Psoas muscle (tissue), 7 donors: ENCODE measurements at regions not wholly inside any gene's neighbourhood (a gene's known extent, or its start where the extent isn't known, plus 50 kb on each side); places are given as distances from the start of the nearest gene placed in this dataset.
"Not testable (repeated sequence)": the region's sequence is repeated elsewhere in the genome, so short reads cannot be mapped to it uniquely, and the experiment has no call there.

Experiments used
- ATAC-seq, 4 donors: fragments of 200-7000 bp; cut with Tn5 transposase; one replicate each; pipeline ENCODE4 v1.9.1; 2020; ENCODE audit warnings: moderate library complexity in 3 of 4, mild to moderate bottlenecking in 2 of 4
- DNase-seq, 2 donors: peaks; one replicate each; pipeline ENCODE4 v3.0.0-alpha.2; 2020
- H3K27ac ChIP-seq: fragments of 200-600 bp; one replicate; pipeline ENCODE4 v1.8.0; 2022
- H3K27me3 ChIP-seq, 3 donors: fragments of 200-600 bp in 1 of 3; one replicate each; pipeline versions ENCODE4 v1.6.1 to v1.8.0; 2013 to 2022; ENCODE audit warnings: low read length in 2 of 3, mild to moderate bottlenecking in 2 of 3, moderate library complexity in 1 of 3; ENCODE audit not compliant: insufficient read depth in 3 of 3
- H3K36me3 ChIP-seq, 2 donors: fragments of 200-600 bp in 1 of 2; one replicate each; pipeline versions ENCODE4 v1.6.1 to v1.8.0; 2013 to 2022; ENCODE audit warnings: low read depth in 1 of 2, mild to moderate bottlenecking in 1 of 2, moderate library complexity in 1 of 2; ENCODE audit not compliant: insufficient read depth in 1 of 2
- H3K4me1 ChIP-seq: fragments of 200-600 bp; one replicate; pipeline ENCODE4 v1.8.0; 2022
- H3K4me3 ChIP-seq: fragments of 200-600 bp; one replicate; pipeline ENCODE4 v1.8.0; 2022; ENCODE audit warnings: mild to moderate bottlenecking
- H3K9me3 ChIP-seq: fragments of 200-600 bp; one replicate; pipeline ENCODE4 v1.8.0; 2022
- WGBS, 3 donors: extraction: QIAGEN DNeasy Blood & Tissue Kit; methylation state at CpG; one replicate each; pipeline versions ENCODE4 v1.1.6 to v1.1.7; 2013; 5-methylcytosine and 5-hydroxymethylcytosine counted together
- intact Hi-C, 2 donors: fragments of 100-400 bp; cut with DNase I; formaldehyde crosslinking; loops; one replicate each; pipeline versions ENCODE4 v1.11.0 to v1.14.2; 2022
- TF ChIP-seq, protein P1 (sequence below): fragments of 200-600 bp; IDR thresholded peaks from one replicate; pipeline ENCODE4 v1.8.0; 2022; ENCODE audit warnings: antibody characterized with exemption
- donor health status: healthy with polysubstance abuse.
- donor health status: DM: no; HTN: no; CAD: no; lungs with moderate emphysema.
- donor health status: Bipolar disorder and iron deficiency.
- donor health status: healthy.
- donor health status: DM: yes; HTN: yes; CAD: no.
- donor health status: DM: no; HTN: no; CAD: no.
- donor health status: DM: yes; HTN: yes; CAD: no.

DNA sequence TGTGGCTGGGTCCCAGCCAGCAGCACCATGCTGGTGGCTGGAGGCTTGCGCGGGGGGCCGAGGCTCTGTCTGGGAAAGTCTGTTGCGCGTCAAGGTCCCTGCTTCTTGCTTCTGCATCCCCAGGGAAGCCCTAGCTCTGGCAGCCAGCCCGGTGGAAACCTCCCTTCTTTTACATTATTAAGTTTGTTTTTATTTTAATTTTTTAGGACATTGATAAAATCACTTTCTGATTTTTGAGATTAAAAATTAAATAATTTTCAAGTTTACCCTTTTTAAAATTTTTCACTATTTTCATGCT is 81.6 kb downstream of the TRIM51G start:
- not testable (repeated sequence) for DNase-seq

DNA sequence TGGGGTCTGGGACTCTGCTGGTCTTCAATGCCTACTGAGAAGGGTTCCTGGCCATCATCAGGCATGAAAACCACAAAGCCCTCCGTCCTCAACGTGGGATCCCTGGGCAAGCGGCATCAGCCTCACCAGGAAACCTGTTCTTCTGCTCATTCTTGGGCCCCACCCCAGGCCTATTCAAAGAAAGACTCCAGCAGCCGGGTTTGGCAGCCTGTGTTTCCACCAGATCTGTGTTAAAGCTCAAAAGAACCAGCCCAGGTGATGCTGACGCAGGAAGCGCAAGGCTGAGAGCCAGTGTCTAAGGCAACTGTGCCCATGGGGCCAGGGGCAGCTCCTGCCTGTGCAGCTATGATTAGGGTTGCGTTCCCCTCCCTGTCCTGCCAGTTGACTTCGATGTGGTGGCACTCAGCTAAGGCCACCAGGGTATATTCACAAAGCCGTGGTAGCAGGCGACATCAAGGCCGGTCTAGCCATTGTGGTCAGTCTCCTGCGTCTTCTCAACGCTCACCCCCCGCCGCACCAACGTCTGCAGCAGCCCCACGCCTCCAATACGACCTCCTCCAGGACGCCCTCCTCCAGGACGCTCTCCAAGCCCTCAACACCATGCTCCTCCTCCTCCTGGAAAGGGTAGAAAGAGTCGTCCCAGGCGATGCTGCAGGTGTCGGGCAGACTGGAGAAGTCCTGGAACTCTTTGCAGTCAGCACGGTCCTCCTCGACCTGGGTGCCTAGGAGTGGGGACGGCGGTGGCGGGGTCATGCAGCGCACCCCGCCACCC is 82.1 kb downstream of the TRIM51G start:
- H3K27me3 ChIP-seq, H3K27ac ChIP-seq, intact Hi-C loops, H3K36me3 ChIP-seq, H3K4me1 ChIP-seq, H3K9me3 ChIP-seq, H3K4me3 ChIP-seq, ATAC-seq: not testable (repeated sequence)
- WGBS, 3 donors, result 86 to 90% (median 87%) methylated on average over 29 to 30 of the region's 30 CpGs
- peak in 1 of 2 donors; percentile 36 for DNase-seq

More for the DNA sequence above, 81.6 kb downstream of the TRIM51G start:
- H3K36me3 ChIP-seq, H3K4me3 ChIP-seq, H3K27me3 ChIP-seq, H3K27ac ChIP-seq, ATAC-seq, H3K9me3 ChIP-seq, H3K4me1 ChIP-seq, intact Hi-C loops: not testable (repeated sequence)
- WGBS, 3 donors, result 74 to 95% (median 84%) methylated on average over 6 of the region's 6 CpGs

DNA sequence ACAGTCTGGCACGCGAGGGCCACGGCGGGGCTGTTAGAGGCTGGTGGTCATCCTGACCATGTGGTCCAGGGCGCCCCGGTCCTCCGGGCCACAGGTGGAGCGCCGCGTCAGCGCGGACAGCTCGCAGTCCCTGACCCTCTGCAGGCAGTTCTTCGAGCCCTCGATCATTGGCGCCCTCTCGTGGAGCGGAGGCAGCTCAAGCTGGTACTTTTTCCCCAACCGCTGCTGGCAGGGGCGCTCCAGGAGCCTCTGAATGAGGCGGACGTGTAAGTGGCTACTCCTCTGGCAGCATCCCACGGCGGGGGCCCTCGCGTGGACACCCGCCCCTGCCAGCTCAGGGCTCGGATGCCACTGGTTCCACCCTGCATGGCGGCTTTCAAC is 82.9 kb downstream of the TRIM51G start:
- intact Hi-C loops, H3K9me3 ChIP-seq, H3K27me3 ChIP-seq, H3K27ac ChIP-seq, H3K36me3 ChIP-seq, H3K4me1 ChIP-seq, ATAC-seq, H3K4me3 ChIP-seq: not testable (repeated sequence)
- peak in 1 of 2 donors; percentile 7 for DNase-seq
- WGBS, 3 donors, result 85 to 87% (median 86%) methylated on average over 28 to 29 of the region's 29 CpGs

DNA sequence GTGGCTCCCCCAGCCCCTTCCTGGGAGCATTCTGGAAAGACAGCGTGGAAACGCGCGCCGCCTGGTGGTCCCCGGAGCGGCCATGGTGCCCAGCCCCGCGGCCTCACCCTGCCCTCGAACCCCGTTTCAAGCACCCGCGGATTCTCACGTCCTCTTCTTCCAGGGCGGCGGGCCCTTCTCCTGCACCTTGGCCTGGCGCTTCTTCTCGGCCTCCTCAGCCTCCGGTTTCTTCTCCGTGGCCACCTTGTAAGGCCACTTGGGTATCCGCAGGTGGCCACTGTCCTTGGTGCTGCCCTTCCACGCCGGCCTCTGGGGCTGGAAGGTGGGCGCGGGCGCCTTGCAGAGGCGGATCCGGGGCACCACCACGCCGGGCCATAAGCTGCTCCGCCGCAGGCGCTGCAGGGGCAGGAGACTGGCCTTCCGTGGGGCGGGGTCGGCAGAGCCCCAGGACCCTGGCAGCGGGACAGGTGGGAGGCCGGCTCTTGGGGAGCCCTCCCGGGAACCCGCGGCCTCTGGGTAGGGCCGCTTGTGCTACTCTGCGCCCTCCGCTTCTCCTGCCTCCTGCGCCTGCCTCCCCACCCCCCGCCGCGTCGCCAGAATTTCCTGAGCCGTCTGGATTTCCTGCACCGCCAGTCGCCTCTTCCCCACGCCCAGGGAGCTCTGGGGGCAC is 83.4 kb downstream of the TRIM51G start:
- DNase-seq (peak in 1 of 2 donors; percentile 8), ATAC-seq (no peak)
- TF ChIP-seq, protein P1, sequence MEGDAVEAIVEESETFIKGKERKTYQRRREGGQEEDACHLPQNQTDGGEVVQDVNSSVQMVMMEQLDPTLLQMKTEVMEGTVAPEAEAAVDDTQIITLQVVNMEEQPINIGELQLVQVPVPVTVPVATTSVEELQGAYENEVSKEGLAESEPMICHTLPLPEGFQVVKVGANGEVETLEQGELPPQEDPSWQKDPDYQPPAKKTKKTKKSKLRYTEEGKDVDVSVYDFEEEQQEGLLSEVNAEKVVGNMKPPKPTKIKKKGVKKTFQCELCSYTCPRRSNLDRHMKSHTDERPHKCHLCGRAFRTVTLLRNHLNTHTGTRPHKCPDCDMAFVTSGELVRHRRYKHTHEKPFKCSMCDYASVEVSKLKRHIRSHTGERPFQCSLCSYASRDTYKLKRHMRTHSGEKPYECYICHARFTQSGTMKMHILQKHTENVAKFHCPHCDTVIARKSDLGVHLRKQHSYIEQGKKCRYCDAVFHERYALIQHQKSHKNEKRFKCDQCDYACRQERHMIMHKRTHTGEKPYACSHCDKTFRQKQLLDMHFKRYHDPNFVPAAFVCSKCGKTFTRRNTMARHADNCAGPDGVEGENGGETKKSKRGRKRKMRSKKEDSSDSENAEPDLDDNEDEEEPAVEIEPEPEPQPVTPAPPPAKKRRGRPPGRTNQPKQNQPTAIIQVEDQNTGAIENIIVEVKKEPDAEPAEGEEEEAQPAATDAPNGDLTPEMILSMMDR, result no peak
- H3K9me3 ChIP-seq, result no peaks in the 10 kb centered on the region
- H3K27ac ChIP-seq, result no peak overlapping the region
- WGBS, 3 donors, result 69 to 74% (median 71%) methylated on average over 44 to 53 of the region's 53 CpGs
- no peaks in the 10 kb centered on the region for H3K27me3 ChIP-seq
- intact Hi-C loops, result no loop called here
- no peaks in the 10 kb centered on the region for H3K36me3 ChIP-seq
- no peak overlapping the region for H3K4me3 ChIP-seq
- H3K4me1 ChIP-seq, result no peaks in the 10 kb centered on the region

DNA sequence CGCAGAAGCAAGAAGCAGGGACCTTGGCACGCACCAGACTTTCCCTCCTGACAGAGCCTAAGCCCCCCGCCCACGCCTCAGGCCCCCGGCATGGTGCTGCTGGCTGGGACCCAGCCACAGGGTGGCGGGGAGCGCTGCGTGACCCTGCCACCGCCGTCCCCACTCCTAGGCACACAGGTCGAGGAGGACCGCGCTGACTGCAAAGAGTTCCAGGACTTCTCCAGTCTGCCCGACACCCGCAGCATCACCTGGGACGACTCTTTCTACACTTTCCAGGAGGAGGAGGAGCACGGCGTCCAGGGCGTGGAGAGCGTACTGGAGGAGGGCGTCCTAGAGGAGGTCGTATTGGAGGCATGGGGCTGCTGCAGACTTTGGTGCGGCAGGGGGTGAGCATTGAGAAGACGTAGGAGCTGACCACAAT is 103.7 kb downstream of the TRIM51G start:
- TF ChIP-seq, protein P1, result no peak
- Histone ChIP-seq H3K27ac (no peak overlapping the region), H3K36me3 (no peaks in the 10 kb centered on the region), H3K4me1 (no peaks in the 10 kb centered on the region), H3K27me3 (no peaks in the 10 kb centered on the region), H3K4me3 (no peak overlapping the region), H3K9me3 (no peaks in the 10 kb centered on the region)
- intact Hi-C loops, result no loop called here
- no peak for ATAC-seq
- peak; percentile 4 to 48 for DNase-seq
- 86 to 87% (median 87%) methylated on average over 24 of the region's 24 CpGs for WGBS, 3 donors

DNA sequence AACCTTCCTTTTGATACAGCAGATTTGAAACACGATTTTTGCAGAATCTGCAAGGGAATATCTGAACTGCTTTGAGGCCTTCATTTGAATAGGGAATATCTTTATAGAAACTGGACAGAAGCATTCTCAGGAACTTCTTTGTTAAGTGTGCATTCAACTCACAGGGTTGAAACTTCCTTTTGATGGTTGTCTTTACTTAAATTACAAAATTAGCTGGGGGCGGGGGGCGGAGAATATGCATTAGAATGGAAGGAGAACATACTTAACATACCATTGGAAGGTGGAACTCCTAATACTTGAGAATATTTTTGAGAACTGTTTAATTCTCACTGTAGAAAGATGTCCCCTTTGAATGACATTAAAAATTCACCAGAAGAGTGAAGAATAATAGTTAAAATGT is 104.4 kb downstream of the TRIM51G start:
- 78 to 80% (median 79%) methylated on average over 3 of the region's 3 CpGs for WGBS, 3 donors
- ATAC-seq (no peak), DNase-seq (no peak)
- intact Hi-C loops, result no loop called here
- no peak overlapping the region for H3K4me3 ChIP-seq
- H3K27me3 ChIP-seq, result no peaks in the 10 kb centered on the region
- no peaks in the 10 kb centered on the region for H3K36me3 ChIP-seq
- no peak overlapping the region for H3K27ac ChIP-seq
- H3K9me3 ChIP-seq, result no peaks in the 10 kb centered on the region
- TF ChIP-seq, protein P1, result no peak
- no peaks in the 10 kb centered on the region for H3K4me1 ChIP-seq
